ENCODE measurements at regions not wholly inside any gene's neighbourhood (a gene's known extent, or its start where the extent isn't known, plus 50 kb on each side); places are given as distances from the start of the nearest gene placed in this dataset.

DNA sequence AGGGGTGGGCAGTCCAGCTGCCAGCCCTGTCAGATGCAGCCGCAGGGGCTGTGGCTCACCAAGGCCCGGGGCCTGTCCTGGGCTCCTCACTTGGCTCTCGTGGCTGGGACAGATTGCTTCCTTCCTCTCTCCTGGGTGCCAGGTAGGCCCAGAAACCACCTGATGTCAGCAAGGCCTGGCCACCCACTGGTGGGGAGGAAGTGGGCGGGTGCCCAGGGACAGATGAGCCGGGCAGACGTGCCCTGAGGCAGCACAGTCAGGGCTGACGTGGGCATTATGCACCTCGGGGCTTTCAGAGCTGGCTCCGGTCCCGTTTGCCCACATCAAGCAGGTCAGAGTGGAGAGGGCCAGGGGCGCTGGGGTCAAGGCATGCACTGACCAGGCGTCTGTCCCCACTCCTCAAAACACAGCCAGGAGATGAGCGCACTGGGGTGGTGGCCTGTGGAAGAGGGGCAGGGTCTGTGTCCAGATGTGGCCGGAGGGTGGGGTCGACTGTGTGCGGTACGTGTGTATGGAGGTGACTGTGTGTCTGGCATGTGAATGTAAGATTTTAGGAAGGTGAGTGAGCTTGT lies 133.2 kb upstream of the PTPN1 start:
- no peak for DNase-seq (ENCODE audit: low read depth in 2 of 2)

DNA sequence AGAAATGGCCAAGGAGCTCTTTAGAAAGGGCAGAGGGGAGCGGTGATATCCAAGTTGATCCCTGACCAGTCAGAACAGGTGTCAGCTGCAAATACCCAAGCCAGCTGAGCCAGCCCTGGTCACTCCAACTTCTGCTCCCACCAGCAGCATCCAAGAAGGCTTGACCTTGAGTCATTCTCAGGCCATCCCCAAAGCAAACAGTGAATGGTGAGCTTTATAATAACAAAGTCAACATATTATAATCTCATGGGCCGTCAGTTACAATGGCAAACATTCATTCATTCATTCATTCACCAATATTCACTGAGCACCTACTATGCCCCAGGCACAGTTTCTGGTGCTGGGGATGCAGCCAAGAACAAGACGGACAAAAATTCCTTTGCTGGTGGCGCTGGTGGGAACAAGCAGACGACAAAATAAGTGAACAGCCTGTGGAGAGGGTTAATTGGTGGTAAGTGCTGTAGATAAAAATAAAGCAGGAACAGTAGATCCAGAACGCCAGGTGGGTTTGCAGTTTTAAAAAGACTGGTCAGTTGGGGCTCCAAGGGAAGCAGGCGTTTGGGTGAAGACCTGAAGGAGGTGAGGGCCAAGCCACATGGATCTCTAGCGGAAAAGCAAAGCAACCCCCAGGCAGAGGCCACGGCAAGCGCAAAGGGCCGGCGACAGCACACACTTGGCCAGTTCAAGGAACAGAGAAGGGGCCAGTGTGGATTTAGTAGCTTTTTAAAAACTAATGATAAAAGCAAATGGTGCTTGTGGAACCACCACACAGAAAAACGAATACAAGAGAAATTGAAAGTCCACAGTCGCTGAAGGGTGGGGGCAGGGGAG lies 131.8 kb upstream of the PTPN1 start:
- no peak for DNase-seq (ENCODE audit: low read depth in 2 of 2)

DNA sequence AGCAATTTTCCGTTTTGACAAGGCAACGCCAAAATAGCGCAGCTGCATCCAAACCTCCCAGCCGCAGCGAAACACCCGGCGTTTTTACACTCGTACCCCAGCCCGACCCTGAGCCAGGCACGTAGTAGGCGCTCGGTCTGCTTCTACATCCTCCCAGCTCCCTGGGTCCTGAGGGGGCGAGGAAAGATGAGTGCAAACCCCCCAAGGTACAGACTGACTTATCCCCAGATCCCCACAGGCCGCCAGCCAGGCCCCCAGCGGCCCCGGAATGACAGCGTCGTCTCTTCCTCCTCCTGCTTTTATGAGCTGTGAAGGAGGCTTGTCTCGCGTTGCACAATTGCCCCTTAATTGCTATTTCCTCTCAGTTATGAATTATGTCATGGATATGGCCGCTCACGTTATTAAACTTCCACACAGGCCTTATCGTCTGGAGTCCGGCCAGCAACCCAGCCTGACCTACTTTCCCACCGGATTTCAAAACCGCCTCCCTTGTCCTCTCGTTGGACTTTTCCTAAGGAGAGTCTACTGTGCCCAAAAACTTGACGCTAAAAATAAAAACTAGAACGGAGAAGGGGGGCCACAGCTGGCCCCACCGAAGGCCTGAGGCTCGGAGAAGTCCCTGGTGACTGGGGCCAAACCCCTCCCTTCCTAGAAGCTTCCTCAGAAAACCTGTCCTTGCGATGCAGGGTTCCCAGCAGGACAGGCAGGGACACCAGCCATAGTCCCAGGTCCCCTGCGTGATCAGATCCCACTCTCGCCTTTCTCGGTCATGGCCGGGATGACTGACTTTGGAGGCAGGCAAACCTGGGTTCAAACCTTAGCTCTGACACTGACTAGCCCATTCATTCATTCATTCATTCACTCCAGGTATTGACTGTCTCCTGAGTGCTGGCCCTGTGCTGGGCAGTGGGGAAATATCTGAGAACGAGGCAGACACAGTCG lies 130.9 kb upstream of the PTPN1 start:
- no peak for DNase-seq (ENCODE audit: low read depth in 2 of 2)

DNA sequence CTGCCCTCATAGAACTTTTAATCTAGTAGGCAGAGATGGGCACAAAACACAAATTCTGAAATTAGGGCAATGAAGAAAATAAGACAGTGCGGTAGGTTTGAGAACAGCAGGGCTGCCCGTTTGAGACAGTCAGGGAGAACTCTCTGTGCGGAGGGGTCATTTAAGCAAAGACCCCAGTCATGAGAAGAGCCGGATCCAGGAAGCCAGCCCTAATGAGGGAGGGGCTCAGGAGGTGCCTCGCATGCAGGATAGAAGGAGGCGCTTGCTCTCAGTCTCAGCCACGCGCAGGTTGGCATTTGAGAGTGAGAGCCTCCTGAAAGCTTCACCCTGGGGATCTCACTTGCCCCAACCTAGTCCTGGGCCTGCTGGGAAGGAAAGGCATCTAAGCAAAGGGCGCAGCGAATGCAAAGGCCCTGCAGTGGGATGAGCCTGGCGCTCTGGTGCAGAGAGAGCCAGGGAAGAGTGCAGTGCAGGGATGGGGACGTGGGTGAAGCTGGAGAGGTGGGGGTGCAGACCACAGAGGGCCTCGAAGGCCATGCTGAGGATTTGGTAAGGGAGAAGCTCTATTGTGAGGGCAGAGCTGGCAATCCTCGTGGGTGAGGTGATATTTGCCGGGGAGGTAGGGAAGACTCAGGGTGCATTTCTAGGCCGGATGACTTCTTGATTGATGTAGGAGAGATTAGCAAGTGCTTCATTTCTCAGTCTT lies 130.0 kb upstream of the PTPN1 start:
- no peak for DNase-seq (ENCODE audit: low read depth in 2 of 2)

DNA sequence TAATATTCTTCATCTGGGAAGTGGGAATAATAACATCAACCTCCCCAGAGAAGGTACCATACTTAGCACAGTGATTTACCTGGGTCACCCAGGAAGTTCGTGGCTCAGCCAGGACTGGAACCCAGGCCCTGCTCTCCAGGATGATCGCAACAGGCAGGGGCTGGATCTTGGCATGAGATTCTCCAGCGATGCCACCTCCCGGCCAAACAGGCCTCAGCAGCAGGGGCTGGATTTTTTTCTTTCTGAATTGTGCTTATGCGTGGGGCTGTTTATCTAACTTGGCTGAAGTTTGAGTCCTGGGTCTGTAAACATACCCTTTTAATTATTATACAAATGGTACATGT lies 129.5 kb upstream of the PTPN1 start:
- no peak for DNase-seq (ENCODE audit: low read depth in 2 of 2)

DNA sequence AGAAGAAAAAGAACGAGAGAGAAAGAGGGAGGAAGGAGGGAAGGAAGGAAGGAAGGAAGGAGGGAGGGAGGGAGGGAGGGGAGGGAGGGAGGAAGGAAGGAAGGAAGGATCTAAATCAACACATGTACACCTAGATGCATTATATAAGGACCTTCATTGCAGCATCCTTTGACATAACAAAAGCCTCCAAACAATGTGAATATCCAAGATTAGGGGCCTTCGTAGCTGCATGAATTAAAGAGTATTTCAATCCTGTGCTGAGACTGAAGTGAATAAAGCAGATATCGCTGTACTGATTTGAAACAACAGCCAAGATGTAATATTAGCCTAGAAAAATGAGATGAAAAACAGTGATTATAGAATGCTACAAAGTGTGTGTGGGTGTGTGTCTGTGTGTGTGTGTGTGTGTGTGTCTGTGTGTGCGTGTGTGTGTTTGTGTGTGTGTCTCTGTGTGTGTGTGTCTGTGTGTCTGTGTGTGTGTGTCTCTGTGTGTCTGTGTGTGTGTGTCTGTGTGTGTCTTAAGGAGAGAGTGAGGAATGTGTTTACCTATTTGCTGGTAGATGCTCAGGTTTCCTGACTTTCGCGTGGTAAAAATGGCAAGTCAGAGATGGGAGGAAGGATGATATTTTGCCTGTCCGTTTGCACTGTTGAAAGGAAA lies 129.0 kb upstream of the PTPN1 start:
- no peak for DNase-seq (ENCODE audit: low read depth in 2 of 2)

DNA sequence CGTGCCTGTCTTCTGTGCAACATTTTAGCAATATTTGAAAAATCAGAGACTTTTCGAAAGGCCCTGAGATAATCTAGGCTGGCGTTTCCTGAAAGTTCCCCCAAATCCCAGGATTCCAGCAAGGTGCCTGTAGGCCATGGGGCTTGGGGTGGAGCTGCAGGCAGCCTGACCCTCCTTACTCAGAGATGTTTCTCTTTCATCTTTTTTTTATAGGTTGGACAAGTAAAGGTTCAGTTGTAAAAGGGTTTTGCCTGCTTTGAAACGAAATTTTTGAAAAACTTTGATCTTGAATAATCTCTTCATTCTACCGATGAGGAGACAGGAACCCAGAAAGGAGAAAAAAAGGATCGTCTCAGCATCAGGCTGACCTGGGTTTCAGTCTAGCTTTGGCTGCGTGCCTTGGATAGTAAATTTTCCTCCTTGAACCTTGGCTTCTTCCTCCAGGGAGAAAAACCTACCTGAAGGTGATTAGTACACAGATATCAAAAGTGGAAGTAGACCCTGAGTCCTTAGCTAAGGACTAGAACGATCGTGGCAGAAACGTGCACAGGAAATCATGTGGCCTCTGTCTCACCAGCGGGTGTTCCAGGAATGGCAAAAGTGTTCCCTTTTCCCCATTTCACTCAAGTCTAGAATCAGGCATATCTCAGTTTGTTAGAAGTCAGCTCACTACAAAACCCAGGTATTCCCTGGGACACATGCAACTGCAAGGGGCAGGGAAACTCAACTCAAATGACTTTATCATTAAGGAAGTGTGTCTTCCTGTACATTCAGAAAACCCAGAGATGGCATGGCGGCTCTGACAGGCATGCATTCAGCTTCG lies 128.2 kb upstream of the PTPN1 start:
- peak in 1 of 2 experiments; percentile 11 for DNase-seq (ENCODE audit: low read depth in 2 of 2)

DNA sequence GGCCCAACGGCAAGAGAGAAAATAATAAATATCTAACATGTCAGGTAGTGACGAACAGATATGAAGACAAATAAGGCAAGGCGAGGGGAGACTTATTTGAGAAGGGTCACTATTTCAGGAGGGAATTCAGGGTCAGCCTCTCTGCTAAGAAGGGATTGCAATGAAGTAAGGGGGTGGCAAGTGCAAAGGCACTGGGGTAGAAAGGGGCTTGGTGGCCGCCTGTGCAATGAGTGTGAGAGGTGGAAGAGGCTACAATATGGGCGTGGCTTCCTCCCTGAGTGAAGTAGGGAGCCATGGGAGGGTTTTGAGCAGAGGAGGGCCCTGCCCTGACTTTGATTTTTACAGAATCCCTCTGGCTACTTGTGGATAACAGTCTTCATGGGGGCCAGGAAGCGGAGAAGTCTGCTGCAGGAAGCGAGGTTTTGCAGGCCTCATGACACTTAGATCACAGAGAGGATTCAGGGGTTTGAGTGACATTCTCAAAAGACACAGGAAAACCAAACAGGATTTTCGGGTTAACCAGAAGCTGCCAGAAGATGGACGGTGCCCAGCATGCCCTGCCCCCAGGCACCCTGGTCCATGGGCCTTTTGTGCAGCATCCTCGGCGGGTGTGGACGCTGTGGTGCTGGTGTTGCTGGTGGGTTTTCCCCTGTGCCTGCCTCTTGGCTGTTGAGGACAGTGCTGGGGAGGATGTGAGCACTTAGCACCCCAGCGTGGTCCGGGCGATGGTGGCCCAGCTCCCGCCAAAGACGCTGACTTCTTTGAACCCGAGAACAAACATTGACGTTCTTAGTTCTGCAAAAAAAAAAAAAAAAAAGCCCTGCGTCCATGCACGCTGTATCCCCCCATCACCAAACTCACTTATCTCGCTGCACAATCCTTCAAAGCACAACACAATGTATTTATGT lies 124.2 kb upstream of the PTPN1 start:
- peak in 1 of 2 experiments; percentile 13 for DNase-seq (ENCODE audit: low read depth in 2 of 2)

DNA sequence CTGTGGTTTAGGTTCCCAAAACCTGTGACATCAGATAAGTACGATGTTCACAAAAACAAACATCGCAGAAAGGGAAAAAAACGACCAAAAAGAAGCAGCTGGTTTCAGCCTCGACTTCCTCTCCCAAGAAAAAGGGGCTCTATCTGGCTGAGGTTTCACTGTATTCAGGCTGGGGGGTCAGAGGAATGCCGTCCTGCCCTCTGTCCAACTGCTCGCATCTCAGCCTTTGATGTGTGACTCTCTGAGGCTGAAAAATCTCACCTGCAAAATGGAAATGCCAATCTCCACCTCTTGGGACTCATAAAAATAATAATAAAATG lies 123.6 kb upstream of the PTPN1 start:
- DNase-seq (ENCODE audit: low read depth in 2 of 2): no peak

DNA sequence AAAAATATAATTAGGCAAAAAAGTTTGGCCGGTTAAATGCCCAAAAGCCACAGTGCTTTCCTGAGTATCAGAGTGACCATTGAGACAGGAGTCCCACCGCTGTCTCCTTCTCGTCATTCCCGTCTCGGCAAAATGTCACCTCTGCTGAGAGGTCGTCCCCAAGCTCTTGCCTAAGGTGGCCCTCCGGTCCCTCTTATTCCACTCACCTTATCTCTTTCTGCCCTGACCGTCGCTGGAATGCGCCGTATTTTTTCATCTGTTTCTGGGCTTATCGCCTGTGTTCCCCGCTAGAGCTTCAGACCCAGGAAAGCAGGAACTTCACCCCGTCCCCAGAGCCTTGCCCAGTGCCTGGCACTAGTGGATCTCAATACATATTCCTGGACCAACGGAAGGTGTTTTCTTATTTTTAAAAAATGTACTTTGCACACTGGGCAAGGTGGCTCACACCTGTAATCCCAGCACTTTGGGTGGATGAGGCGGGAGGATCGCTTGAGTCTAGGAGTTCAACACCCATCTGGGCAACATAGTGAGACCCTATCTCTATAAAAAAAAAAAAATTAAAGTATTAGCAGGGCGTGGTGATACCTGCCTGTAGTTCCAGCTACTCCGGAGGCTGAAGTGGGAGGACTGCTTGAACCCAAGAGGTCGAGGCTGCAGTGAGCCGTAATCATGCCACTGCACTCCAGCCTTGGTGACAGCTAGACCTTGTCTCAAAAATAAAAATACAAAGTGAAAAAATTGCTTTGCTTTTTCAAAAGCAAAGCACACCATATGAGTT lies 122.8 kb upstream of the PTPN1 start:
- DNase-seq (ENCODE audit: low read depth in 2 of 2): no peak

DNA sequence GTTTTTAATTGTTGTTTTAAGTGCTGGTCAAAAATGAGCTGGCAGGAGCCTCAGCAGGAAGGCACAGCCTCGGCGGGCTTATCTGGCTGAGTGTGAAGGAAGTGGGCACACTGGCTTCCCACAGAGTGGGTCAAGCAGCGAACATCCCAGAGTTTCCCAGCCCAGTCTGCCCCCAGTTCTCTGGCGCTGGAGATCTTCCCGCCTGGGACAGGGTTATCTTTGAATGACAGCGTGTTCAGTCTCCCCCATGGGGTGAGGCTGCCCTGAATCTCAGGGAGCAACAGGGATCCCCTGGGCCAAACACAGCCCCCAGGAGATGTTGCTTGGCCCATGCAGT lies 122.2 kb upstream of the PTPN1 start:
- no peak for DNase-seq (ENCODE audit: low read depth in 2 of 2)

DNA sequence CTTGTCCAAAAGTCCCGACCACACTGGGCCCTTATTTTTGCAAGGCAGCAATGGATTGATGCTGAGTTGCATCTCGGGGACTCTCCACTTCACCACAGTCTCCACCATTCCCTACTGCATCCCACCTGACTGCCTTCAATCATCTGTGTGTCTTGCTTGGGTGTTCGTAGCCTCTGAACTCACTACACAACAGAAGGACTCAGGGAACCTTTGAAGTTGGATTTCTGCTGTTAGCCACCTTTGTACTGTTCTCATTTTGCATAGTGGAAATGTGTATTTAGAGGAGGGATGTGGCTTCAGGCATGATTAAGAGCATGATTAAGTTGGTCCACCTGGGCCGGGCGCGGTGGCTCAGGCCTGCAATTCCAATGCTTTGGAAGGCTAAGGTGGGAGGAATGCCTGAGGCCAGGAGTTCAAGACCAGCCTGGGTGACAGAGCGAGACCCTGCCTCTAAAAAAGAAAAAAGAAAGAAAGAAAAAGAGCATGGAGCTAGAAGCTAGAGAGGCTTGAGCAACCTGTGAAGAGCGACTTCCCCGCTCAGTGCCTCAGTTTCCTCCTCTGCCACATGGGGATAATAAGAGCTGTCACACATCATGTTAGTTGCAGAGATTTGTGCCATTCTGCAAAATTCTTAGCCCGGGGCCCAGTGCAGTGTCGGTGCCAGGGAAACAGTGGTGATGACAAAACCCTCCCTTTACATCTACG lies 121.3 kb upstream of the PTPN1 start:
- no peak for DNase-seq (ENCODE audit: low read depth in 2 of 2)

DNA sequence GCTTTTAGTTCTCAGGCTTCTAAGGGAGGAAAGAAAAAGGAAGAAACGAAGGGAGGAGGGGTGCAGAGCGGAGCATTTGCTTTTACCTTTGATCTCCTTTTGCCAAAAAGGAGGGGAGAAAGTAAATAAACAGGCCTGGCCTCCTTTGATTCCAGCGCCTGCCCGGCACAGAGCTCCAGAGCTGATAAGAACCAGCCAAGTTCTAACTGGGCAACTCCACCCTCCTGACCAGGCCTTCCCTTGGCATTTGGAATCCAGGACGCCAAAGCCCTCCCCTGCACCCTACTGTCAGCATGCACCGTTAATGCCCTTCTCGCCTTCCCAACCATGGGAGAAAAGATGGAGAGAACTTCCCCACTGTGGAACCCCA lies 120.8 kb upstream of the PTPN1 start:
- DNase-seq (ENCODE audit: low read depth in 2 of 2): no peak

DNA sequence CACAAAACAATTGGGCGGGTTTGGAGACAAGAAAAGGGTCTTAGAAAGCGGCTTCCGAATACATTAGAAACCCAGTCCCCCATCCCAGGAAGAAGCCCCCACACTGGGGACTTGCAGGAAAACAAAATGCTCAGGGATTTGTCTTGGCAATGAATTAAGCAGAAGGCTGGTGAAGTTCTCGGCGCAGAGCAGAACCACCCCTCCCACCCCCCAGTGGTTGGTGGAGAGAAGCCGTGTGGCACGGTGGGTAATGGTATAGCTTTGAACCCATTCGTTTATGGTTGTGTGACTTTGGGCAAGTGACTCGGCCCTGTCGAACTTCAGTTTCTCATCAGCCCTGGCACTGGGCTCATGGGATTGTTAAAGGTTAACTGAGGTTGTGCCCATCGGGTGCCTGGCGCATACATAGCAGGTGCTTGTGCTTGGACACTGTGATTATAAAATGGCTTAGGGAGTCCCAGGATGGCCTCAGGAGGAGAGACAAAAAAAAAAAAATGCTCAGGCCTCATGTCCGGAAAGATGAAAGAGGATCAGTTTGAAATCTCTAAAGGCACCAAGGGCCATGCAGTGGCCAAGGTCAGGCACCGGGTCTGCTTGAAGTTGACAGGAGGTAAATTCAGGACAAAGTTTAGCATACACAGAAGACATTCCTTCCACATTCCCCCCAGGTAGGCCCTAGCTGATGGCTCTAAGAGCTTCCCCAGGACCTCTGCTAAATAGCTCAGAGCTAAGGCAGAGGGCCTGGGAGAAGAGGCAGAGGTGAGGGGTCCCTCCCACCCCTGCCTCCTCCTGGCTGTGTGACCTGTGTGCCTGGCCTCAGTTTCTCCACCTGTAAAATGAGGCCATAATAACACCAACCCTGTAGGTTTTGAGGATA lies 120.1 kb upstream of the PTPN1 start:
- no peak for DNase-seq (ENCODE audit: low read depth in 2 of 2)

DNA sequence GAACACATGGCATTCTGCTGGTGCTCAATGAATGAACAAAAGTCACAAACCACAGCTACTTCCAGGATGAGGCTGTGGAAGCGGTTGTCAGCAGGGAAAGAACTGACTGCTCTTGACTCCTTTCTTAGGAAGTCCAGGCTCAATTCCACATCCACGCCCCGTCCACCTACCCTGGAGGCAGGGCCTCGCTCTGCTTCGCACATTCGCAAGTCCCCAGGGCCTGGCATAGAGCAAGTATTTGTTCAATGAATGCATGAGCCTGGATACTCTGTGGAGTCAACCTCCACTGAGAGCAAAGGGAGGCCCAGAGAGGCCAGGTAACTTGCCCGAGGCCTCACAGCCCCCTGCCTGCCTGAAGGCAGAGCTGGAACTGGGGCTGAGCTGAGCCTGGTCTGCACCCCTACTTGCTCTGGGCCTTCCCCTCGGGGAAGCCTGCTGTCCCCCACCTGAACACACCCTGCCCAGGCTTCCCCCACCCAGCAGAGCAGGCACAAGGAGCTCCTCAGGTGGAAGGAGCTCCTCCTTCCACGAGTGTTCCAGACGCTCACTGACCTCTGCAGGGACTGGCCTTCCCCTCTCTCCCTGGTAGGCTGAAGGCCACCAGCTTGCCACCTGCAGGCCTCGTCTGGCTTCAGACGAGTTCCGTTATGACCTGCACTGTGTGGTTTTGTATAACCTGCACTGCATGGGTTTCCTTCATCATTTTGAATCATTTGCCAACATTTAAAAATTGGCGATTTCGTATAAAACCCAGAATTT lies 119.3 kb upstream of the PTPN1 start:
- no peak for DNase-seq (ENCODE audit: low read depth in 2 of 2)

DNA sequence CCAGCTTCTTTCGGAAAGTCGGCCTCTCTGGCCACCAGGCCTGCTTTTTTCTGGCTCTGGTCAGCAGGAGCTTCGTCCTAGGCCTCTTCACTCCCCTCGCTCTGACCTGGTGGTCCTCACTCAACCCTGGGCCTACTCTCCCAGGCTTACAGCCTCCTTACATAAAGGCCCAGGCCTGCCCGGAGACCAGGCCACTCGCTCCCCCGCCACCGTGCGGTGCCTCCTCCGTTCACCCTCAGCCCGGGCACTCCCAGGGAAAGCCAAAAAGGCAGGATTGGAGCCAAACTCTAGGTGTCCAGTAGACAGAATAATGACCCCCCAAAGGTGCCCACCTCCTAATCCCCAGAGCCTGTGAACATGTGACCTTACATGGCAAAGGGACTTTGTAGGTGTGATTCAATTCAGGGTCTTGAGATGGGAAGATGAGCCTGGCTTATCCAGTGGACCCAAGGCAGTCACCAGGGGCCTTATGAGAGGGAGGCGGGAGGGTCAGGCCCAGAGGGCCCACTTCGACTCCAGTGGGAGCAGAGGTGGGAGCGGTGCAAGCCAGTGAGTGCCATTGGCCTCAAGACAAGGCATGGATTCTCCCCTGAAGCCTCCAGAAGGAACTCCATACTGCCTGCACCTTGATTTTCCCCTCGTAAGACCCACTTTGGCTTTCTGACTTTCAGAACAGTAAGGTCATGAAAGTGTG lies 118.6 kb upstream of the PTPN1 start:
- no peak for DNase-seq (ENCODE audit: low read depth in 2 of 2)
